HFF-Myc (cell line): ENCODE measurements at regions not wholly inside any gene's neighbourhood (a gene's known extent, or its start where the extent isn't known, plus 50 kb on each side); places are given as distances from the start of the nearest gene placed in this dataset.
"Not testable (repeated sequence)": the region's sequence is repeated elsewhere in the genome, so short reads cannot be mapped to it uniquely, and the experiment has no call there.

Experiments
- DNase-seq: peaks from one replicate; pipeline ENCODE4 v3.0.0-alpha.2; 2011; ENCODE audit warnings: low read depth; ENCODE audit errors: extremely low read depth
- H3K4me3 ChIP-seq: replicated peaks from 2 replicates; pipeline ENCODE4 v1.5.1; 2011; ENCODE audit warnings: low read depth, mild to moderate bottlenecking, control low read depth, low read length
- TF ChIP-seq, protein P1 (sequence below): IDR thresholded peaks from 2 replicates; pipeline ENCODE4 v1.5.1; 2012; ENCODE audit warnings: mild to moderate bottlenecking, low read depth, low read length, control low read depth; ENCODE audit errors: missing control alignments

DNA sequence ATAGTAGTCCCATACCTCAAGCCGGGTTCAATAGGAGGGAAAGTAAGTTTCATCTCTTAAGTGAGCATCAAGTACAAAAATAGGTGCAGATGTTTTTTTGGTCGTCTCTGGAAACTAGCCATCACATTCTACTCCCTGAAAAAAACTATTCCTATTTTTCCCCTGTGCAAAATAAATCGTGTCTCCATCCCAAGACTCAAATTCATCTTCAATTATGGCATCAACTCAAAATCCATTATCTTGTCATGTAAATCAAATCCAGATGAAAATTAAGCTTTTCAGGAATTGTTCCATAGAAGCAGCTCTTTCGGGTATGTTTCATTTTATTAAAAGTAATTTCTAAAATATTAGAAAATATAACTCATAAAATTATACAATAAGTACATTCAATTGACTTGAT is 1368.4 kb downstream of the GRIK2 start:
- TF ChIP-seq, protein P1, sequence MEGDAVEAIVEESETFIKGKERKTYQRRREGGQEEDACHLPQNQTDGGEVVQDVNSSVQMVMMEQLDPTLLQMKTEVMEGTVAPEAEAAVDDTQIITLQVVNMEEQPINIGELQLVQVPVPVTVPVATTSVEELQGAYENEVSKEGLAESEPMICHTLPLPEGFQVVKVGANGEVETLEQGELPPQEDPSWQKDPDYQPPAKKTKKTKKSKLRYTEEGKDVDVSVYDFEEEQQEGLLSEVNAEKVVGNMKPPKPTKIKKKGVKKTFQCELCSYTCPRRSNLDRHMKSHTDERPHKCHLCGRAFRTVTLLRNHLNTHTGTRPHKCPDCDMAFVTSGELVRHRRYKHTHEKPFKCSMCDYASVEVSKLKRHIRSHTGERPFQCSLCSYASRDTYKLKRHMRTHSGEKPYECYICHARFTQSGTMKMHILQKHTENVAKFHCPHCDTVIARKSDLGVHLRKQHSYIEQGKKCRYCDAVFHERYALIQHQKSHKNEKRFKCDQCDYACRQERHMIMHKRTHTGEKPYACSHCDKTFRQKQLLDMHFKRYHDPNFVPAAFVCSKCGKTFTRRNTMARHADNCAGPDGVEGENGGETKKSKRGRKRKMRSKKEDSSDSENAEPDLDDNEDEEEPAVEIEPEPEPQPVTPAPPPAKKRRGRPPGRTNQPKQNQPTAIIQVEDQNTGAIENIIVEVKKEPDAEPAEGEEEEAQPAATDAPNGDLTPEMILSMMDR = no peak
- no peak for DNase-seq
- H3K4me3 ChIP-seq = no peak overlapping the region

DNA sequence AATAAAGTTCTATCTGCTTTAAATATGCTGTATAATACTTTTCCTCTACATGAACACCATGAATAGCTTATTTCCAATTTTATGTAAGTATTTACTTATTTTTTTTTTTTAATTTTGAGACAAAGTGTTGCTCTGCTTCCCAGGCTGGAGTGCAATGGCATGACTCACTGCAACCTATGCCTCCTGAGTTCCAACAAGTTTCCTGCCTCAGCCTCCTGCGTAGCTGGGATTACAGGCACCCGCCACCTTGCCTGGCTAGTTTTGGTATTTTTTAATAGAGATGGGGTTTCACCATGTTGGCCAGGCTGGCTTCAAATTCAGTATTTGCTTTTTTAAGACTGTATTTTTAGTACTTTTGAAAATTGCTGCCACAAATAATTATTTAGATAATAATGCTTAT is 1365.9 kb downstream of the GRIK2 start:
- DNase-seq = no peak
- TF ChIP-seq, protein P1 = no peak
- H3K4me3 ChIP-seq = no peak overlapping the region

DNA sequence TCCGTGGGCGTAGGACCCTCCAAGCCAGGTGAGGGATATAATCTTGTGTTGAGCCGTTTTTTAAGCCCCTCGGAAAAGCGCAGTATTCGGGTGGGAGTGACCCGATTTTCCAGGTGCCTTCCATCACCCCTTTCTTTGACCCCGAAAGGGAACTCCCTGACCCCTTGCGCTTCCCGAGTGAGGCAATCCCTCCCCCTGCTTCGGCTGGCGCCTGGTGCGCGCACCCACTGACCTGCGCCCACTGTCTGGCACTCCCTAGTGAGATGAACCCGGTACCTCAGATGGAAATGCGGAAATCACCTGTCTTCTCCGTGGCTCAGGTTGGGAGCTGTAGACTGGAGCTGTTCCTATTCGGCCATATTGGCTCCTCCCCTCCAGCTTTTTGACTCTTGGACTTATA is 1365.0 kb downstream of the GRIK2 start:
- not testable (repeated sequence) for H3K4me3 ChIP-seq, DNase-seq

DNA sequence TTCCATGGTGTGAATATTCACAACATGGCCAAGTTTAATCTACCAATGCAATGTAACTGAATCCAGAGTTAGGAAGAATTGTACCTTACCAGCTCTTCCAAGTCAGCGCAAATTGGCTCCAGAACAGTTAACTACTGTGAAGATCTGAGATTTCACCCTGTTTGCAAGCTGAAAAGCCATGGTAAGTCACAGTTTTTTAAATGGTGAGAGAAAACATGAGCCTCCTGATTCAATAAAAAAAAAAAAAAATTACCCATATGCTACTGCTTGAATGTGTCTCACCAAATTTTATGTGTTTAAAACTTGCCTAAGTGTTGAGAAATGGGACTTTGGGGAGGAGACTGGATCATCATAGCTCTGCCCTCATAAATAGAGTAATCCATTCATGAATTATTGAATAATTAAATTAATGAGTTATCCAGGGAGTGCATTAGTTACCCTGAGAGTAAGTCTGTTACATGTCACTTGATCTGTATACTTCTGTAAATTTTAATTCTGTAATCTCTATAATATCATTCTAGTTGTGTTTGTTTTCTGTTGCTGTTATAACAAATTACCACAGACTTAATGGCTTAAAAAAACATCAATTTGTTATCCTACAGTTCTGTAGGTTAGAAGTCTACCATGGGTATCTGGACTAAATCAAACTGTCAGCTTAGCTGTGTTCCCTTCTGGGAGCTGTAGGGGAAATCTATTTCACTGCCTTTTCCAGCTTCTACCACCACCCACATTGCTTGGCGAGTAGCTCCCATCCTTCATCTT is 1355.9 kb downstream of the GRIK2 start:
- TF ChIP-seq, protein P1 = no peak

DNA sequence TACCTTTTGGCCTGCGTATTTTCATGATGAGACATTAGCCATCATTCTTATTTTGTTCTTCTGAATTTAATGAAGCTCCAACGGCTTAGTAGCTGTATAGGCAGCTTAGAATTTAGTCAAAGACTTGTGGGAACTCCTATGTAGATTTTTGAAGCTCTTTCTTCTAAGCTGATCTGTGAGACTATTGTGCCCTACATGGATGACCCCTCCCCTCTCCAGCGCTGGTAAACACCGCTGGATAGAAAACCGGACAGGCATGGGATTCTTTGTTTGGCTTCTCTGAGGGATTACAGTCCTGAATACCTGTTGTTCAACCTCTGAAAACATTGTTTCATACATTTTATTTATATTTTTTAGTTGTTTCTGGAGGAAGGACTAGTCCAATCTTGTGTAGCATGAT is 1353.4 kb downstream of the GRIK2 start:
- DNase-seq = no peak
- no peak overlapping the region for H3K4me3 ChIP-seq
- TF ChIP-seq, protein P1 = no peak

More for the DNA sequence above, 1355.9 kb downstream of the GRIK2 start:
- DNase-seq = no peak
- H3K4me3 ChIP-seq = no peak overlapping the region

DNA sequence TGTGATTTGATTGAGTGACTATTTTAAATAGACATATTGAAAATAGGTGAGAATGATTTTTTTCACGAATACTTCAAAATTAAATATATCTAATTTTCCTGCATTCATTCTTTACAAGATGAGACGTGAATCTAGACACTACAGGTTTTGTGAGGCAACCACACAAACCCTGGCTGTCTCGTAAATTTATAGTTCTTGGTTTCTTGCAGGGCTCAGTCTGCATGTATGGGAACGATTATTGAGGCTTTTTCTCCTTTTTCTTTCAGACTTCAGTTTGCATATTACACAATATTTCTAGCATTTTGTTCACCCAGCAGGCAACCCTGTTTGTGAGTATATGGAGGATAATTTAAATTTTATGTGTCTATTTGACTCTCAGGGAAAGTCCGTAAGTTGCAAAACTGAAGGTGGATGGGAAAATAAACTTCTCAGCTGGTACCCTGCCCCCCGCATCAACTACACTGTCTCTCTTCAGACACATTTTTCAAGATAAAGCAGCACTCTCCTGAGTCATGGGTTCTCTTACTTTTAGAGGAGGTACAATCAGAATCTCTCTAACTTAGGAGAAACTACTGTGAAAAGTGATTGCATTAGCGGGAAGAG is 1349.3 kb downstream of the GRIK2 start:
- no peak overlapping the region for H3K4me3 ChIP-seq
- no peak for DNase-seq
- TF ChIP-seq, protein P1 = no peak

DNA sequence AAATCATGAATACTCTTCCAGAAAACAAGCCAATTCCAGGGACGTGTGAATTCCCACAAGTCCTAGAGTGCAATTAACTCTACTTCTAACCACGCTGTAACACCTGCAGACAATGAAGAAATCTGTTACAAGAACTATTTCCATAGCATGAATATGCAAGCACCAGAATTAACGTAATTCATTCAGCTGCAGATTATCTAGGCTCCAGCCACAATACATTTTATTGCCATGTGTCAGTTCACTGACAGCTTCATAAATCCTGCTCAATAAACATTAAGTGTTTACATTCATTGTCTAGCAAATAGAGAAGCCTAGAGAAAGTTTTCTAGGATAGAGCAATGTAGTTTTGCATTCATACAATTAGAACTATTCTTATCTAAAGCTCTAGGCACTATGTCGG is 1348.5 kb downstream of the GRIK2 start:
- DNase-seq = no peak
- no peak overlapping the region for H3K4me3 ChIP-seq
- TF ChIP-seq, protein P1 = no peak
